Psoas muscle (tissue), 7 donors: ENCODE measurements at regions not wholly inside any gene's neighbourhood (a gene's known extent, or its start where the extent isn't known, plus 50 kb on each side); places are given as distances from the start of the nearest gene placed in this dataset.

Experiments
- ATAC-seq, 4 donors: fragments of 200-7000 bp; cut with Tn5 transposase; one replicate each; pipeline ENCODE4 v1.9.1; 2020; ENCODE audit warnings: moderate library complexity in 3 of 4, mild to moderate bottlenecking in 2 of 4
- DNase-seq, 2 donors: peaks; one replicate each; pipeline ENCODE4 v3.0.0-alpha.2; 2020
- H3K27ac ChIP-seq: fragments of 200-600 bp; one replicate; pipeline ENCODE4 v1.8.0; 2022
- H3K27me3 ChIP-seq, 3 donors: fragments of 200-600 bp in 1 of 3; one replicate each; pipeline versions ENCODE4 v1.6.1 to v1.8.0; 2013 to 2022; ENCODE audit warnings: low read length in 2 of 3, mild to moderate bottlenecking in 2 of 3, moderate library complexity in 1 of 3; ENCODE audit not compliant: insufficient read depth in 3 of 3
- H3K36me3 ChIP-seq, 2 donors: fragments of 200-600 bp in 1 of 2; one replicate each; pipeline versions ENCODE4 v1.6.1 to v1.8.0; 2013 to 2022; ENCODE audit warnings: low read depth in 1 of 2, mild to moderate bottlenecking in 1 of 2, moderate library complexity in 1 of 2; ENCODE audit not compliant: insufficient read depth in 1 of 2
- H3K4me1 ChIP-seq: fragments of 200-600 bp; one replicate; pipeline ENCODE4 v1.8.0; 2022
- H3K4me3 ChIP-seq: fragments of 200-600 bp; one replicate; pipeline ENCODE4 v1.8.0; 2022; ENCODE audit warnings: mild to moderate bottlenecking
- H3K9me3 ChIP-seq: fragments of 200-600 bp; one replicate; pipeline ENCODE4 v1.8.0; 2022
- CTCF ChIP-seq: fragments of 200-600 bp; IDR thresholded peaks from one replicate; pipeline ENCODE4 v1.8.0; 2022; ENCODE audit warnings: antibody characterized with exemption
- WGBS, 3 donors: extraction: QIAGEN DNeasy Blood & Tissue Kit; methylation state at CpG; one replicate each; pipeline versions ENCODE4 v1.1.6 to v1.1.7; 2013; 5-methylcytosine and 5-hydroxymethylcytosine counted together
- intact Hi-C, 2 donors: fragments of 100-400 bp; cut with DNase I; formaldehyde crosslinking; loops; one replicate each; pipeline versions ENCODE4 v1.11.0 to v1.14.2; 2022
- donor health status: healthy with polysubstance abuse.
- donor health status: DM: no; HTN: no; CAD: no; lungs with moderate emphysema.
- donor health status: Bipolar disorder and iron deficiency.
- donor health status: healthy.
- donor health status: DM: yes; HTN: yes; CAD: no.
- donor health status: DM: no; HTN: no; CAD: no.
- donor health status: DM: yes; HTN: yes; CAD: no.

GRCh38 chr13:69069554-69070133, 1038.0 kb upstream of the ATXN8OS start:
- ATAC-seq (no peak), DNase-seq (no peak)
- no peak for TF ChIP-seq CTCF
- Histone ChIP-seq H3K36me3 (no peaks in the 10 kb centered on the region), H3K27me3 (no peaks in the 10 kb centered on the region), H3K4me3 (no peak overlapping the region), H3K4me1 (no peaks in the 10 kb centered on the region), H3K9me3 (no peaks in the 10 kb centered on the region), H3K27ac (no peak overlapping the region)
- WGBS, 3 donors = 15 to 26% (median 23%) methylated on average over 1 of the region's 1 CpG
- intact Hi-C loops = no loop called here

- Histone ChIP-seq H3K9me3 (no peaks in the 10 kb centered on the region), H3K4me3 (no peak overlapping the region), H3K27ac (no peak overlapping the region), H3K4me1 (no peaks in the 10 kb centered on the region), H3K27me3 (no peaks in the 10 kb centered on the region), H3K36me3 (no peaks in the 10 kb centered on the region)
- no peak for ATAC-seq
- intact Hi-C loops = no loop called here
- WGBS, 3 donors = 57 to 66% (median 59%) methylated on average over 1 of the region's 1 CpG
- no peak for TF ChIP-seq CTCF
- no peak for DNase-seq
These were observed 1056.9 kb upstream of the ATXN8OS start for GRCh38 chr13:69050696-69051095.

- no peak for DNase-seq
- WGBS, 3 donors = 91 to 94% (median 93%) methylated on average over 9 of the region's 9 CpGs
- Histone ChIP-seq H3K27me3 (no peaks in the 10 kb centered on the region), H3K4me1 (no peaks in the 10 kb centered on the region), H3K27ac (no peak overlapping the region), H3K9me3 (no peaks in the 10 kb centered on the region), H3K4me3 (no peak overlapping the region), H3K36me3 (no peaks in the 10 kb centered on the region)
- no peak for ATAC-seq
- intact Hi-C loops = no loop called here
- no peak for TF ChIP-seq CTCF
These were observed 1063.0 kb upstream of the ATXN8OS start for GRCh38 chr13:69044629-69045028.

GRCh38 chr13:69040898-69041297, 1066.7 kb upstream of the ATXN8OS start:
- no peak for TF ChIP-seq CTCF
- no peak for DNase-seq
- ATAC-seq = no peak
- H3K4me1 ChIP-seq = no peaks in the 10 kb centered on the region
- 78 to 95% (median 84%) methylated on average over 2 of the region's 2 CpGs for WGBS, 3 donors
- no peaks in the 10 kb centered on the region for H3K36me3 ChIP-seq
- H3K9me3 ChIP-seq = no peaks in the 10 kb centered on the region
- intact Hi-C loops = no loop called here
- H3K27me3 ChIP-seq = no peaks in the 10 kb centered on the region
- no peak overlapping the region for H3K27ac ChIP-seq
- no peak overlapping the region for H3K4me3 ChIP-seq

GRCh38 chr13:69035771-69036170, 1071.9 kb upstream of the ATXN8OS start:
- Histone ChIP-seq H3K27me3 (no peaks in the 10 kb centered on the region), H3K9me3 (no peaks in the 10 kb centered on the region), H3K36me3 (no peaks in the 10 kb centered on the region), H3K4me3 (no peak overlapping the region), H3K4me1 (no peaks in the 10 kb centered on the region), H3K27ac (no peak overlapping the region)
- 78 to 96% (median 95%) methylated on average over 3 of the region's 3 CpGs for WGBS, 3 donors
- no peak for DNase-seq
- TF ChIP-seq CTCF = no peak
- ATAC-seq = no peak
- intact Hi-C loops = no loop called here
